Fibroblast of skin of abdomen (primary cell): ENCODE measurements at regions not wholly inside any gene's neighbourhood (a gene's known extent, or its start where the extent isn't known, plus 50 kb on each side); places are given as distances from the start of the nearest gene placed in this dataset.

Experiments
- DNase-seq: peaks from one replicate; pipeline ENCODE4 v3.0.0-alpha.2; 2013

DNA sequence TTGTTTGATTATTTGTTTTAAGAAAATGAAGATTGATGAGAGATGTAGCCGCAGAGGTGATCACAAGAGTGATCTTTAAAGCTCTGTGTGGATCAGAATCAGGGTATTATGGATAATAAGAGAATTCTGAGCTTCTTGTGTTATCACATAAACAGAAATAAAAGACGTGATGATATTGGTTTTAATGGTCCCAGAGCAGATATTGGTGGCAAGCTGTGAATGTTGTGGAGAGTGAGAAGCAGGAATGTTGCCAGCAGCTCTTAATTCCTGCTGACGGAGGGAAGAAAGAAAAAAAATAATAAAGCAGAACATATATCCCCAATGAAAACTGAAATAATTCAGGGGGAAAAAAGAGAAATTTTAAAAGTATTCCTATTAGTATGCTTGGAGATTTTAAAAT, 1015.9 kb downstream of the PCDH18 start:
- DNase-seq: no peak

DNA sequence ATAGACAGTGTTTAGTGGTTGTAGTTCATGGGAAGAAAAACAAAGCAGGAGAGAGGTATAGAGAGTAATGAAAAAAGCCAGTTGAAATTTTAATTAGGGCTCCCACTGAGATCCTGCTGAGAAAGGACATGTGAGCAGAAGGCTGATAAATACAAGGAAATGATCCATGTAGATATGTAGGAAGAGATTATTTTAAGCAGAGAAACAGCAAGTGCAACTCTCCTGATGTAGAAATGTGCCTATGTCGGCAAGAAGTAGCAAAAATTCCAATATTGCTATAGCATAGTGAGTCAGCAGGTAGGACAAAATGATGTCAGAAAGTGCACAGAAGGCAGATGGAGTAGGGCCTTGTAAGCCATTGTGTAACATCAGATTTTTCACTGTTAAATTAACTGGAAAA, 1027.3 kb downstream of the PCDH18 start:
- DNase-seq: no peak

DNA sequence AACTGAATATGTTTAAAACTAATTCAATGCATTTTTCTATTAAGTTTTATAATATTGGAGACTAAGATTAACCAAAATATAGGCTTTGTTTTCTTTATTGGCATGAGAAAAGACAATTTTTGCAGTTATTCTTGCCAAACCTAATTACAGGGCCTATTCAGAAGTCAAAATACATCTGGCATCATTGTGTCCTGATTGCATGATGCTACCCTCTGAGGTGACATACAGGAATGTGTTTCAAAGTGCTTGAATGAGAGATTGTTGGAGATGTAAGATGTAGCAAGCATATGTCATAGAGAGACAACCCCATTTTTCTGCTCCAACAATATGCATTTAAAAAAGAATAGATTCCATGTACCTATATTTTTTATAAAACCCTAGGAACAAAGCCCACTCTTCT, 1036.4 kb downstream of the PCDH18 start:
- DNase-seq: no peak

- DNase-seq: no peak
These were observed 1037.2 kb downstream of the PCDH18 start for GRCh38 chr4:136495076-136495475.

GRCh38 chr4:136489101-136489500, 1043.2 kb downstream of the PCDH18 start:
- no peak for DNase-seq

- DNase-seq: no peak
These were observed 1047.3 kb downstream of the PCDH18 start for GRCh38 chr4:136484996-136485395.

DNA sequence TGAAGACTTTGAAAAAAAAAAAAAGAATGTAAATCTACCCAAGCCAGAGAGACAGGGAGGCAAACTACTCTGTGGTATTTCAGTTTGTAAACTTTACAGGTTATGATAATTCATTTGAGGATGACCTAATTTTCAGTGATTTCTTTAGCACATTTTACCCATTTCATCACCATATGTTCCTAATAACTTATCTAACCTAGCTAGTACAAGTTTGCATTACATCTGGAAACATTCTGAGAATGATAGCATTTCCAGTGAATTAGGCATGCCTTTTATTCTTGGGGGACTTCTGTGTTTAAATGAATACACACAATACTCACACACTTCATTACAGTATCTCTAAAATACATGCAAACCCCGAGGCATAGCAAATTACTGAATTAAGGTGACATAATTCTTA, 1055.5 kb downstream of the PCDH18 start:
- peak; percentile 1 for DNase-seq

GRCh38 chr4:136471051-136471450, 1061.2 kb downstream of the PCDH18 start:
- DNase-seq: no peak

- no peak for DNase-seq
These were observed 1066.6 kb downstream of the PCDH18 start for GRCh38 chr4:136465691-136466090.

- no peak for DNase-seq
These were observed 1068.4 kb downstream of the PCDH18 start for GRCh38 chr4:136463941-136464340.

GRCh38 chr4:136461533-136461932, 1070.8 kb downstream of the PCDH18 start:
- DNase-seq: no peak

DNA sequence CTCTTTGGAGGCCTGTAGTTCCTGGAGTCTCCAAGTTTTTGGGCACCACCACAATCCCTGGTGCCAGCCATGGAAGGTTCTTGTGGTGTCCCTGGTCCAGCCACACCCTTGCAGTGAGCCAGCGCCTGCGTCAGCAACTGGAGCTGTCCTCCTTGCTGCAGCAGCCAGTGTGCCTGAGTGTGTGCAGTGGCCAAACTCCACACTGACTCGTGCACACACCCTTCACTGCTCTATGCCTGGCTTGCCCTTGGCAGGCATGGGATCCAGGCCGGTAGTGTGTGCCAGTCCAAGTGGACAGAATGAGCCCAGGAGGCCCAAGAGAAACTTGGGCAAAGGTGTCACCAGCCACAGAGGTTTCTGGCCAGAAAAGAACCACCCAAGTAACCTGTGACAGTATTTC, 1074.0 kb downstream of the PCDH18 start:
- DNase-seq: no peak

- no peak for DNase-seq
These were observed 1074.7 kb downstream of the PCDH18 start for GRCh38 chr4:136457577-136457976.

GRCh38 chr4:136457004-136457403, 1075.3 kb downstream of the PCDH18 start:
- no peak for DNase-seq

DNA sequence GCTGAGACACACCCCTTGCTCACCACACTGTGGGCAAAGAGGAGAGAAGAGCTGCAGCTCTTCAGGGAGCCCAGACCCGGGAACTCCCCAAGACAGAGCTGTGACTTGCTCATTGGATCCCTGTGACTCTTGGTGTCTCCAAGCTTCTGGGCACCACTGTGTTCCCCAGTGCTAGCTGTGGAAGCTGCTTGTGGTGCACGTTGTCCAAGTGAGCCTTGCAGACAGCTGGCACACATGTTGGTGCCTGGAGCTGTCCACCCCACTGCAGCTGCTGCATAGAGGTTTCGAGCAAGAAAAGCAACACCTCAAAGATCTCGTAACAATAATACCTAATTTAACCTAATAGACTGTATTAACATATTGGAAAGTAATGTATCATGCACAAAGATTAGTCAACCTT, 1089.3 kb downstream of the PCDH18 start:
- no peak for DNase-seq

- DNase-seq: no peak
These were observed 1089.8 kb downstream of the PCDH18 start for GRCh38 chr4:136442447-136442846.

DNA sequence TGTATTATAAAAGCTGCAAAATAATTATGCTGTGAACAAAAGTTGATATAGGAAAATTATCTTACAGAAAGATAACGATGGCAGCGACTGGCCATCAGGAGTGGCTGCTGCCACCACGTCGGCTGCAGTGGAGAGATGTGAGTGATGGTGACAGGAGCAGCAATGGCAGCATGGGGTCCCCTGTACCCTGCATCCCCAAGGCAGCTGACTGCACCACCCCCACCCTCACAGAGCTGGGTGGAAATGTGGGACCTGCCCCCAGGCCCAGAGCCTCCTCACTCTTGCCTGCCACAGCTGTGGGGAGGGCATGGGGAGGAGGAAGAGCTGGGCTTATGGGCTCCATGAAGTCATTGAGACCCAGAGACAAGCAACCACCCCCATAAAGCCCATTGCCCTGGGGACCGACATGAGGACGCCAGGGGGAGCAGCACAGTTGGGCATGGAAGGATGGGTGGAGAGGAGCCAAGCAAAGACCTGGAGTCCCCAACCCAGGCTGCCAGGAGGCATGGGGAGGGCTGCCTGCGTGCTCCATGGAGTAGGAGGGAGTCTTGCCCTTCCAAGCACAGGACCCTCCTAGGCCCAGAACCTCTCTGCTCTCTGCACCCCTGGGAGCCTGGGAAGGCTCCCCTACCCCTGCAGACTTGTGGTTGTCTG, 1090.5 kb downstream of the PCDH18 start:
- no peak for DNase-seq

DNA sequence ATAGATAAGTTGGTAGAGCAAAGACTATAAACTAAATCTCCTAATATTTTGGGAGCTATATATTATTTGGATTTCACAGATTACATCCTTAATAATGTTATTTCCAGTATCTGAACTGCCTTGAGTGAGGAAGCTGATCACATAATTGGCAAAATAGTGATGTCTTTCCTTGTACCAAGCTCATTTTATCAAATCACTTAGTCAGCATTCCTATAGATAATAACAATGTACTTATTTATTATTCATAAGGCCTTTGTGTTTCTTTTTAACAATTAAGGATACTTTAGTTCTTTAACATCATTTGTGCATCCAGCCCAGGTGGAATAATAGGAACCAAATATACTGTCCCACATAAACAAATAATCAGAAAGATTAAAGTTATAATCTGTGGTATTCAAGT, 1093.6 kb downstream of the PCDH18 start:
- DNase-seq: no peak

GRCh38 chr4:136424052-136424451, 1108.2 kb downstream of the PCDH18 start:
- no peak for DNase-seq

DNA sequence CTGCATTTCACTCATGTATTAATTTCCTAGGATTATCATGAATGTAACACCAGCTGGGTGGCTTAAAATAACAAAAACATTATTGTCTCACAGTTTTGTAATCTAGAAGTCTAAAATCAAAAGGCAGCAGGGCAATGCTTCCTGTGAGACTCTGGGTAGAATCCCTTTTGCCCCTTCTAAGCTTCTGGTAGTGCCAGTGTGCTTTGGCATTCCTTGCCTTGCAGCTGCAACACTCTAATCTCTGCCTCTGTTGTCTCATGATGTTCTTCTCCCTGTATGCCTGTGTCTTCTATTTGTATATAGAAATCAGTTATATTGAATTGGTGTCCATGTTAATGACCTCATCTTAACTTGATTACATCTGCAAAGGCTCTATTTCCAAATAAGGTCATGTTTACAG, 1117.3 kb downstream of the PCDH18 start:
- DNase-seq: no peak

GRCh38 chr4:136412708-136413107, 1119.6 kb downstream of the PCDH18 start:
- DNase-seq: peak; percentile 1

DNA sequence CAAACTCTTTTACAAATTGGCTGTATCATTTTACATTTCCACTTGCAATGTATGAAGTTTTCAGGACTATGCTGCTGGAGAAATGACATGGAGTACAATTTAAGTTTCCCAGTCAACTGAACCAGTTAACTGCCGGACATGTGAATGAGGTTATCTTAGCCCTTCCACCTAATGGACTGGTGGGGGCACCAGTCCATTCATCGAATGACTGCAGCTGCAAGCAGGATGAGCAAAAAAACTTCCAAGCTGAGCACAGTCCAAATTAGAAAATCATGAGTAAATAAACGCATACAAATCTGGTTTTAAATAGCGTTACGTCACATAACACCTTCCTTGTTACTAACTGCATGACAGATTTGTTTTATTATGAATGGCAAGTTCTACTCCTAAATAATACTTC, 1131.5 kb downstream of the PCDH18 start:
- no peak for DNase-seq

DNA sequence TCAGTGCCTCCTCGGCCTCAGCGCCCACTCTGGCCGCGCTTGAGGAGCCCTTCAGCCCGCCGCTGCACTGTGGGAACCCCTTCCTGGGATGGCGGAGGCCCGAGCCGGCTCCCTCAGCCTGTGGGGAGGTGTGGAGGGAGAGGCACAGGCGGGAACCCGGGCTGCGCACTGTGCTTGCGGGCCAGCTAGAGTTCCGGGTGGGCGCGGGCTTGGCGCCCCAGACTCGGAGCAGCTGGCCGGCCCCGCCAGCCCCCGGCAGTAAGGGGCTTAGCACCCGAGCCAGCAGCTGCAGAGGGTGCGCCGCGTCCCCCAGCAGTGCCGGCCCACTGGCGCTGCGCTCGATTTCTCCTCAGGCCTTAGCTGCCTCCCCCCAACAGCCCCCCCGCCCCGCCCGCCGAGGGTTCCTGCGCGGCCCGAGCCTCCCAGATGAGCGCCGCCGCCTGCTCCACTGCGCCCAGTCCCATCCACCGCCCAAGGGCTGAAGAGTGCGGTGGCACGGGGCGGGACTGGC, 1137.0 kb downstream of the PCDH18 start:
- DNase-seq: no peak

DNA sequence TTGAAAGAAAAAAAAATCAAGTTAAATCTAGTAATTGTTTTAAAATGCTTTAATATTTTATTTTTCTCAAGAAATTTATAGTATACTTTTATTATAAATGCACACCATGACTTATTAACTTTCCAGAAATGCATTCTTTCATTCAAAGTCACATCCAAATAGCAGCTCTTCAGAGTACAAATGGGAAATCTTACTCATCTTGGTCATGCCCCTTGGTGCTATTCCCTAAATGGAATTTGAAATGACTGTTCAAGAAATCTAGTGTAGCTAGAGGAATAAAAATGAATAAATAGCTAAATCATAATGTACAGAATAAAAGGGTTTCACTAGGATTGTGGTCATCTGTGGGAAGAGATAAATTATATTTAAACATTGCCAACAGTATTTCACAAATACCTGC, 1139.7 kb downstream of the PCDH18 start:
- DNase-seq: peak; percentile 66

DNA sequence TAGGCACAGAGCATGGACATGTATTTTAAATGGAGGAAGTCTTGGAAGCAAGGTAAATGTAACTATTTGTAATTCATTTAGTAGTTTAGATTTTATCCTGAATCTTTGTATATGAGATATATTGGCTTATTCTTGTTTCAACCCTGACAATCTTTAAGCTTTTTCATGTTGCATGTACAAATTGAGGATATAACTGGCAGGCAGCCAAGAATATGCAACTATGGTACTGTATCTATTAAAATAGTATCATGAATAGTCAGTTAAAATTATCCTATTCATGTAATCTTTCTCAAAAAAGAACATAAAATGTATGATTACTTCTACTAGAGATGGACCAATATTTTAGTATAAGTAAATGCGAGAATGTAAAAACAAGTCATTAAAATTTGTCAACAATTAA, 1141.5 kb downstream of the PCDH18 start:
- no peak for DNase-seq
